ENCODE measurements at regions not wholly inside any gene's neighbourhood (a gene's known extent, or its start where the extent isn't known, plus 50 kb on each side); places are given as distances from the start of the nearest gene placed in this dataset.
"Not testable (repeated sequence)": the region's sequence is repeated elsewhere in the genome, so short reads cannot be mapped to it uniquely, and the experiment has no call there.

DNA sequence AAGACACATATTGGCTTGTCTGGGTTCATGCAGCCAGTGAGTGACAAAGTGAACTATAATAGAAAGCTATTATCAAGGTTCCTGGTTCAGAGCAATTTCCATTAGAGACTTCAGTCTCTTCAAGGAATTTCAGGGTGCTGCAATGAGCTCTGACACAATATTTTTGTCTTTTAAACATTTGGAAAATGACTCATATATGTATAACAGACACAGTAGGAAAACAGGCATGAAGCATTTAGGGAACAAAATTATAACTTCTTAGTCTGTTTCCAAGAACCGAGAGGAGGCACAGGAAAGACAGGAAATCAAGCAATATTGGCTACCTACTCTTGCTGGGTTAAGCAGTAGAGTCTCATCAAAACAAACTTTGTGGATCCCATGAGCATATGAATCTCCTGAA, 170.4 kb downstream of the PTPRC start:
- no peak for DNase-seq

DNA sequence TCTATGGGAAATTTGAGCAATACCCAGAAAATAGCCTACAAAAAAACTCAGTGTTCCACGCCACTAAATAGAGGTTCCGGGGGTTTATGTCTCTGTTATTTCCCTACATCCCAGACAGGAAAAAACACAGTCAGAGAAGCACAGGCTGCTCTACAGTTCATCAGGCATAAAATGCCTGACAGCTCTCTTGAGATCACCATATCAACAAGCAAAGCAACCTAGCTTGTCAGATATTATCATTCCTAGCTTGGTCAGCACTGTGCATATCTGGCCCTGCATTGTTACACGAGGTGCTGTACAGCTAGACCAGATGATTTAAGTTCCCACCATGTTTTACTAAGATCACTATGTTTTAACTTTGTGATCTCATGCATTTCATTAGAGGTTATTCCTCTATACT, 172.6 kb downstream of the PTPRC start:
- no peak for DNase-seq

DNA sequence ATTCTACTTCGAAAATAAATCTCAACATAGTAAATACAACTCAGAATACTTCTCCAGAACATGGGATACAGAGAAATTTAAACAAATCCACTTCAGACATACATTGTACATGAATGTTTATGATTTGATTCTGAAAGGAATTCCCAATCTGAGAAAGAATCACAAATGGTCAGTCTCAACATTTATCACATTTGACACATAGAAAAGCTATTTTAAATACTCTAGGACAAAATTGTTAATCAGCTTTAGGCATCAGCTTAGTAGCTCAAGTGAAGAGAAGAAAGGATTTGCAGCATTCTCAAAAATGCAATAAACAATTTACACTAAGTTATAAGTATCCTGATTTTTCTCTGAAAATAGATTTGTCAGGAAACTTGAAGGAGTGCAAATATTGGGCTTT, 184.8 kb downstream of the PTPRC start:
- no peak for DNase-seq

DNA sequence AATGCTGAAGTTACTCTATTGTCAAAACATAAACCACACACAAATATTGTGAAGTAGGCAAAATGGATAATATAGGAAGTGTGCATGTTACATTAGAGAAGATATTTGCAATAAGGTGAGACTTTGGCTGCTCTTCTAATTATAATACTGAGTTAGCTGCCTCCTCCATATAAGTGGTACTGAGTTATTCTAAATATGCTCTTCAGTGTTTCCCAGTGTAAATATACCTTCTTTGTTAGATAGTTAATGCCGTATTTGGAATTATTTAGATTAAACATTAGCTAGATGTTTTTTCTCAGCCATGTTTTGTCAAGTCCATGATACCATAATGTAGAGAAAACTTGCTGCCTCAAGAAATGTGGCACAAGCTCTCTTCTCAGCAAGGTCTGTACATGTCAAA, 186.4 kb downstream of the PTPRC start:
- no peak for DNase-seq

DNA sequence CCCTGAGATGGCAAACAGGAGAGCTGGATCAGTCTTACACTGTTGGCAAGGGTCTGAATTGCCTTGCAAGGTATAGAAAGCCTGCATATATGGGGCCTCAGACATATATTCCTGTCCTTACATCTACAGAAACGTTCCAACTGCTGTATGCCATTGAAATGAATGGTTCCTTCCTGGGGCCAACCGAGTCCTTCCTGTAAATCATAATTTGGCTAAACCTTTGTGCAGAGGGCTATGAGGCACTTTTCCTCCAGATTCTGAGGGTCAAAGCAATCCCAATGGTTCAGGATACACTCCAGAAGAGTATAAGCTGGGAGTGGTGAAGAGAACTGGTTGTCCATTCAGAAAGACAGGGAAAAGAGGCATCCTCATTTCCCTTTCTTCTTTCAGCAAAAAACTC, 190.5 kb downstream of the PTPRC start:
- DNase-seq: no peak

DNA sequence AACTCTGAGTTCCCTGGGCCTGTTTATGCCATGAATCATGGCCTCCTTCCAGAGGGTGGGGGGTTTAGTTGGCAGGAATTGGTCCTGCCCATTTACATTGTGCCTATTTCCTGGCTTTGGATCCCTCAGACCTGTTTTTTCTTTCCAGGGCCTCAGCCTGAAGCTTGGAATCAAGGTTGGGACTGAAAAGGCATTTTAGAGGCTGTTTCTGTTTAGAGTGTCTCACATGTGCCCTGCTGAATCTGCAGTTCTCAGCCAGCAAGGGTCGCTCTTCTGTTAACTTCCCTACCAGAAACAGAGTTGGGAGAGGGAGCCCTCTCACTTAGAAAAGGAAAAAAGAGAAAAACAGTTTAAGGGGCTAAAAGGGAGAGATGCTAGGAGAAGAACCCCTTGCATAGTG, 191.1 kb downstream of the PTPRC start:
- DNase-seq: no peak

DNA sequence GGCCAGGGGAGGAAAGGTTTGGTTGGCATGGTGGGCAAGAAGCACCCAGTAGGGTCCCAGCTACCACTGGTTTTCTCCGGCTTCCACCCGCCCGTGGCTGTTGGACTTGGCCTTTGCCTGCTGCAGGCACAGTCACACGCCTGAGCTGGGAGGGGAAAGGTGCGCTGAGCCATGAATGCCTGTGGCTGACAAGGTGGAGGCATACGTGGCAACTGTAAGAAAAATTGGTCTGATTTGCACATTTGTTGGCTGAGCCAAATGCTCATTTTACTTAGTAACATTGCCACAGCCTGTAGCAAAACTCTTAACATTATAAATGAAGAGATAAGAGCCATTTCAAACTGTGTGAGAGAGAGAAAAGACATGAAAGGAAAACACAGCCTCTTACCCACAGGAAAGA, 191.6 kb downstream of the PTPRC start:
- DNase-seq: no peak

DNA sequence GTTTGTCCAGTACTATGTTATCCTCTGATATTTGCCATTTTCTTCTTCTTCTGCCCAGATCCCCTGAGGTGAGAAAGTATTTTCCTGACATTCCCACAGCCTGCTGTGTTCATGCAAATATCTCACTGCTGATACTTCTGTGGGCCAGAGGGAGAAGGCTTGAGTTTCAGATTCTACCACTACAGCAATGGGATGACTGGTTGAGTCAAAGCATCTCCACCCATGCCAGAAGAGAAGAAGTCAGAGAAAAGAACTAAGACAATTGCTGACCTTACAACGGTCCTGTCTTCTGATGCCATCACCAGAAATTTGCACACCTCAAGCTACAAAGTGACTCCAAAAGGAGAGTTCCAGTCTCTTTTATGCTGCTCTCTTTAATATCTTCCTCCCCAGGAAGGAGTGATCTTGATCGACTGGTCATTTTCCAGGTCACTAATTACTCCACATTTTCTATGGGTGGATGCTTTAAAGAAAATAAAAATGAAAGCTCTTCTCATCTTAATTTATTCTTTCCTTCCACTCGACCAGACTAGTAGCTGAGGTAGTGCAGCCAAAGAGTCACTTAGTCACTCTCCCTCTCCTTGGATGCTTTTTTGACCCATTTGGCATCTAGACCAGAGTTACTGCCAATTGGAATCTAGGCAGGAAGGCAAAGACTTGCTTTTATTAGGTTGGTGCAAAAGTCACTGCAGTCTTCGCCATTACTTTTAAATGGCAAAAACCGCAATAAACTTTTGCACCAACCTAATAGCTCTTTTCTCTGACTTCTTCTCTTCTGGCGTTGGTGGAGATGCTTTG, 195.1 kb downstream of the PTPRC start:
- DNase-seq: no peak

DNA sequence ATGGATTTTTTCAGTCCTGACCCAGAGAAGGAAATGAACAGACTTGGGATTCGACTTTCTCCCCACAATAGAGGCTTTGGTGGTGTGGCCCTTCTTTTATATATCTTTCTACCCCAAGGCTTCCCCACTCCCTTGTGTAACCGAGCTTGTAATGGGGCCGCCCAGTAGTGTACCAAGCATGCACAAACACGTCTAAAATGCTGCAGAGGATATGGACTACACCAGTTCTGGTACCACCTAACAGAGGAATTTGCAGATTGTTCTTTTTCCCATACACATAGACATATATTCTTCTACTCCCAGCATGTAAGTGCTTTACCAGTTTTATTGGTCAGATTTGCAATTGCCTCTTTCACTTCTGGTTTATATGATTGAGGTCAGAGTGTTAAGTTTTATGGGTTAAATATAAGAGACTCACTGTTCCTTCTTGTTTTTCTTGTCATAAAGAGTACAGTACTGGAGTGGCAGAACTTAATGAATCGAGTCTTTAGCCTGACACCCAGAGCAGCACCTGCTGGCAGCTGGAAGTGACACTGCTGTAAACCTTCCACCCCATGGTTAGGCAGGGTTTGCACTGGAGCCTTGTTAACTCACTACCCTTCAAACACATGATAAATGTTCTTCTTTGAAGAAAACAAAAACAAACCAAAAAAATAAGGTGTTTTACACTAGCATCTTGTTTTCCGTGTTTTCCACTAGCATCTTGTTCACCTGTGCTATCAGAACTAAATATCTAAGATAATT, 198.6 kb downstream of the PTPRC start:
- no peak for DNase-seq

DNA sequence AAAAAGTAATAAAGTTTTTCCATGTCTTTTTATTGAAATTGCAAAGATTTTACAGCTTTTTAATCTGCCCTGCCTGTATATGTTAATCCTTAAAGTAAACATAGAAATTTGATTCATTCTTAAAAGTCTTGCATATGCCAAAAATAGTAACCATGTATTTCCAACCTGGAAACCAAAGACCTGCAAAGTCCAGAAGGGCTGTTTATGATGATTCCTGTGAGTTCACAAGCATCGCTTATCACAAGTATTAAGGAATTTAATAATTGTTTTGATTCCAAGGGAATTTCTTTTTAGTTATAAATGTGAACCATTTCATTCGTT, 199.1 kb downstream of the PTPRC start:
- no peak for DNase-seq

DNA sequence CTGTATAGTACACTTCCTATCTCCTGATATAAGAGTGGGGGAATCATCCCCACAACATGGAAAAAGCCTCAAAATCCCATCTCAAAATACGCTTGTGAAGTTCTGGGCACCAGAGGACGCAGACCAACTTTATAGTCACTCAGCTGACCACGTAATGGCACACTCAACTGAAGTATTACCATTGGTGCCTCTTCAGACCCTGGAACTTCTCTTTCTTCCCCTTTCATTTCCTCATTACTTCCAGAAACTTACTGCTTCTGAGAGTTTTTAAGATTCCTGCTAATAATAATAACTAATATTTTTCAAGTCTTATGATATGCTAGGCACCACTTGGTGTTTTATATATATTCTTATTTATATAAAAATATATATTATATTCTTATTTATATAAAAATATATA, 202.6 kb downstream of the PTPRC start:
- no peak for DNase-seq

DNA sequence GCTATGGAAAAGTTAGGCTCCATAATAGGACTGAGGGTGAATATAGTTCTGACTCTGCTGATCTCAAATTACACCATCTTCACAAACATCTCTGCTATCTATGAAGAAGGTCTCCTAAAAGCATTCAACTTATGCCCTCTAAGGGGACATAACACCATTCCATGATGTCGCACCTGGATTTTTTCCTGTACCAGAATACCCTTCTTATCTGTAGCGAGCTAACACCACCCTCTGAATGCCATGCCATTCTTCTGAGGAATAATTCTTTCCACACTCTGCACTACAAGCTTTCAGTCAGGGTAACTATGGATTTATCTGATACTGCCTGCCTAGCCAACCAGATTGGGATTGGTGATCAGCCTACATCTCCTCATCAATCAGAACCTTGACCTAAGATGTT, 203.8 kb downstream of the PTPRC start:
- no peak for DNase-seq

DNA sequence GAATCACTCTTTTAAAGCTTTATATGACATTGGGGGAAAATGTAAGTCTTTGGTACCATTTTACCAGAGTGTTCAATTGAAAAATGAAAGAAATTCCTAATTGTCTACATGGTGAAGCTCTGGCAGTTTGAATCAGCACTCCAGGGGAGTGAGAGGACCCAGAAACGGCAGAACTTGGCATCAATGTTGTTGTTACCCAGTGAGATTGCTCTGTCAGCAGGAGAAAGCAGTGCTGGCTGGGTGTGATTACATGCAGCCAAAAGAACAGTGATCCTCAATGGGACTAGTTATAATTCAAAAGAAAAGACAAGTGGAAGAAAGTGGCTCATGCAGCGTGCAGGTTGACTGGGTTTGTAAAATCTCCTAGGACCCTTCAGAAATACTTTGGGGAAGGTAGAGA, 206.4 kb downstream of the PTPRC start:
- DNase-seq: no peak

DNA sequence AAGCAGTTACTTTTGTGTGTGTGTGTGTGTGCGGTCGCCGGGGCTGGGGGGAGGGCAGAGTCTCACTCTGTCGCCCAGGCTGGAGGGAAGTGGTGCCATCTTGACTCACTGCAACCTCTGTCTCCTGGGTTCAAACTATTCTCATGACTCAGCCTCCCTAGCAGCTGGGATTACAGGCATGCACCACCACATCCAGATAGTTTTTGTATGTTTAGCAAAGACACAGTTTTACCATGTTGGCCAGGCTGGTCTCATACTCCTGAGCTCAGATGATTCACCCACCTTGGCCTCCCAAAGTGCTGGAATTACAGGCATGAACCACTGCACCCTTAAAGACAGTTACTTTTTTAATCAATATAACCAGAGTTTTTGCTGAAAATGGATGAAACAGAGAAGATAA, 207.0 kb downstream of the PTPRC start:
- no peak for DNase-seq

DNA sequence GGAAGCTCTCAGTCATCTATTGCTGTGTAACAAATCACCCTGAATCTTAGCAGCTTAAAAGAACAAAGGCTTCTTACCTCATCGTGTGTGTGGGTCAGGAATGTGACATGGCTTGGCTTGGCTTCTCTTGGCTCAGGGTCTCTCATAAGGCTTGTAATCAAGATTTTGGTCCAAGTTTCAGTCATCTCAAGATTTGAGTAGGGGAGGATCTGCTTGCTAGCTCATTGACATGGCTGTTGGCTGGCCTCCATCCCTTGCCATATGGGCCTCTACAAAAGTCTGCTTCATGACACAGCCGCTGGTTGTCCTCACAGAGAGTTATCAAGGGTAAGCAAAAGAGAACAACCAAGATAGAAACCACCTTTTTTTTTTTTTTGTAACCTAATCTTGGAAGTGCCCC, 207.7 kb downstream of the PTPRC start:
- no peak for DNase-seq

DNA sequence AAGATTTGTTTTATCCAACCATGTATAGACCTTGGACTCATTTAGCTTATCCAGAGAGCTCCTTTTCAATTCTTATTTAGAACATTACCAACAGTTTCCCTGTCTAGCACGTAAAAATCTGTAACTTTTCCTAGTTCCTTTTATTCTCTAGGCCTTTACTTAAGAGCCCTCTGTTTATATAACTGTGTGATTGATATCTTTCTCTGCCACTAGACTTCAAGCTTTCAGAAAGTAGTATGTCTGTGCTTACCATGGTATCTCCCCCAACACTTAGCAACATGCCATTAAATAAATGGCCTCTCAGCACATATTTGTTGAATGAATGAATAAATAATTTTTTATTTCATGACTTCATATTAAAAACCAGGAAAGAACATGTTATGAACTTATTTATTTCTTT, 209.4 kb downstream of the PTPRC start:
- DNase-seq: no peak

DNA sequence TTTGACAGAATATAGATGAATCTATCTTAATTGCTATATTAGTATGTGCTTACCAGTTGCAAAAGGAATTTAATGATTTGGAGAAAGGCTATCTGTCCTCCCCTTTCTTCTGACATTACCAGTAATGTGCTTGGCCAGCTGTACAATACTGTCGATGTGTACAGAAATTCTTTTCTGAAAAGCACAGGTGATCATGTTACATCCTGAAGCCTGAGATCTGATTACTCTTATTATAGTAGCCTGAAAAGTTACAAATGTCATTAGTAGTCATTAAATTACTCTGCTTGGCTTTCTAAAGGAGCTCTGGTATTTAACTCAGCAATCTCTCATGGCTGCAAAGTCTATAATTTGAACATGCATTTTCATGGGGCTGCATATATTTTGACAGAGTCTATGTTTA, 209.8 kb downstream of the PTPRC start:
- no peak for DNase-seq

DNA sequence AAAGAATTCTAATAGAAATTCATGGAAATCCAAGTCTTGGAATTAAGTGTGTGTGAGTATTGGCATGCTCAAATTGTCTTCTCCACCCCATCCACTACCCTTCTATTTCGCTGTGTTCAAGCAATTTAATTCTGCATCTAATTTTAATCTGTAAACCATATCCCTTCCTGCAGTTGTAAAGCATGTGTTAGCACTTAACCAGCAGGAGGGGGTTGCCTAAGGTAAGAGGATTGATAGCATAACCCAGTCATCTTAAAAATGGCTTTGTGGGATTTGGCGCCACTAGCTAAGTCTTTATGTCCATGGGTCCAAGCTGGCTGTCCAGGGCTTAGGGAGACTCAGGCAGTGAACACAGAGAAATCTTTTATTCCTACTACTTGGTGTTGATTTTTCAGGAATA, 210.3 kb downstream of the PTPRC start:
- DNase-seq: no peak

DNA sequence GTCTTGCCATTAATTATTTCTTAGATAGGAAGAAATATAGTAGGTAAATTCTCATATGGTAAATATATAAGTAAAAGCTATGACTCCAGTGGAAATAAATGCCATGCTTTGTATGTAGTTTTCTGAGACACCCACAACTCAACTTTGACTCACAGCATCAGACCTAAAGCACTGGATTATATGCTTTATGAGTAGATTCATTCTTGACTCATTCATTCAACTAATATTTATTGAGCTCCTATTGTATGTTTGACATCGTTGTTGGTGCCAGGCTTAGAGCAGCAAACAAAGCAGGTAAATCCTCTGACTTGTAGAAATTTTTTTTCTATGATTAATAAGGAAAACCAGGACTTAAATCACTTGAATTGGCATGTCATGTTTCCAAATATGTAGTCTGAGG, 211.4 kb downstream of the PTPRC start:
- DNase-seq: no peak

DNA sequence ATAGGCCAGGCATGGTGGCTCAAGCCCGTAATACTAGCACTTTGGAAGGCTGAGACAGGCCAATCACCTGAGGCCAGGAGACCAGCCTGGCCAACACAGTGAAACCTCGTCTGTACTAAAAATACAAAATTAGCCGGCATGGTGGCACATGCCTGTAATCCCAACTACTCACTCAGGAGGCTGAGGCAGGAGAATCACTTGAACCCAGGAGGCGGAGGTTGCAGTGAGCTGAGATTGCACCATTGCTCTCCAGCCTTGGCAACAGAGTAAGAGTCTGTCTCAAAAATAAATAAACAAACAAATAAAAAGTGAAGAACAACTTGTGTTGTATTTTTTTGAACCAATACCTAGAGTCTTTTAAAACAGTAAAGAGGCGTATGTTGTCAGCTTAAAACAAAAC, 212.1 kb downstream of the PTPRC start:
- DNase-seq: not testable (repeated sequence)

DNA sequence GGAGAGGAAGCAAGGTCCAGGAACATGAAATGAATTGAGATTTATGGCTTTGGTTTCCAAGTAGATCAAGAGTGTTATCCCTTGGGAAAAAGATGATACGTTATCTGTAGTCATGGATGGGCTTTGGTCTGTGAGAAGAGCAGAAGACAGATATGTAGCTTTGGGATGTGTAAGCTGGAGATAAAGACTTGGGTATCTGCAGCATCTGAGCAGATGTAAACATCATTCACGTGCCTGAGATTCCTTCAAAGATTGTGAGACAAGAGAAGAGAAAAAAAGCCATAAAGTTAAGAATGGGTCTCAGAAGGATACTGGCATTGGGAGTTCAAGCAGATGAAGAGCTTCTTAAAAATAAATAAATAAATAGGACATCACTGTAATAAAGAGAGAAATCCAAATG, 217.8 kb downstream of the PTPRC start:
- DNase-seq: no peak

DNA sequence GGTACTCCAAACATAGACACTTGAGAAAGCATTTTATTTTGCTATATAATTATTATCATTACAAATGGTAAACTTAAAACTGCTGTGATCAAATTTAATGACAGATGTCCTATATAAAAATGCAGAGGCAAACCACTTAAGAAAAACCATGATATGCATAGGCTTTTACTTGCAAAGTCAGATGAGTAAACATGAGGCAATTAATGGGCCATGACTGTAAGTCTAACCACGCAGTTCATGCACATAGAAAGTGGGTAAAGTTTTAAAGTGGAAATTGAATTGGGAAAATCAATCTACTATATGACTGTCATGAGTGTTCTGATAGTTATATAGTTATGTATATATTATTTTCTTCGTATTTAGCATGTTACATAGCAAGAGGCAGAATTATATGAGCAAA, 219.2 kb downstream of the PTPRC start:
- DNase-seq: no peak

DNA sequence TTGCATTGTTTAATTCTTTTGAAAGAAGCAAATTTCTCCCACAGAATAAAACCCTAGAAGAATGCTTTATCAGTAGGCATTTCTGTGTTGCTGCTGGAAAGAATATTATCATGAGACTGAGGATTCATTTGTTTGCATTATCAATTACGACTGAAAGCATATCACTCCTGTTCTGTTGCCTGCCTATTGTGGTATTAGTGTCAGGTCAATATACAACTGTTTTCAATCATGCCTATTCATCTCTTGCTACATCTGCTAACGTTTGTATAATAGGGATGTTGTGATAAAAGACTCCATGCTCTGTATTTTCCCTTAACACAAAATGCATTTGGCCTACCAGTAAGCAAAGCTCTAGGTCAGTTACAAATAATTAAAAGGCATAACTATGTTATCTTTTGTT, 221.5 kb downstream of the PTPRC start:
- no peak for DNase-seq

DNA sequence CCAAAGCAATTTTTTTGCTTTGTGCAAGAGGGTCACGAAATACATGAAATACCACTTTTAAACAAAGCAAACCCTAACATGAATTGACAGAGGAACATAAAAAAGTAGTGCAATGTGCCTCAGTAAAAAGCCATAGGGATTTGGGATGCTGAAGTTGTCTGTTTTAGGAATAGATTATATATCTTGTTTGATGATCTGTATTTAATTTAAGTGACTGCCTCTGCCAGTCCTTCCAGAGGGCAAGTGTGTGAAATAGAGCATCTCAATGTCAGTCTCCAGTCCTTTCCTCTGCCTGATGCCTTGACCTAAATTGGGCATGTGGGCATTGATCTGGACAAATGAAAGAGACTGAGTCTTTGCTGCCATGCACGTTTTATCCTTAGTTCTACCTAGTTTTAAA, 222.8 kb downstream of the PTPRC start:
- DNase-seq: no peak

DNA sequence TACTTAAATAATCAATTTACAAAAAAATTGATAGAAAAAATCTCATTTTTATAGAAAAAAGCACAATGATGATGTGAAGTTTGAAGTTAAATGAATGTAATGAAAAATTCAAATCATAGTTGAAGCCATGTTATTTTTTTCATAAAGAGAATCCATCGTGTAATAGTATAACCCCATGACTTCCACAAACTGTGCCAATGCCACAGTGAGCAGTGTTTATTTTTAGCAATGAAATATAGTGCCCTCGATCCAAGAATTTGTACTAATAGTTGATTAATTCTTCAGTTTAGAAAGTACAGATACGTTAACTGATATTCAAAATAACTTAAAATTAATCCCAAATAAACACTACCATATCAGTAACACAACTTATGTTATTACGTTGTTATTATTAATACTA, 225.9 kb downstream of the PTPRC start:
- DNase-seq: no peak

All from activated CD4-positive, alpha-beta T cell treated with anti-CD3 and anti-CD28 coated beads, Interleukin-2, amount 50 U/mL, for 16 hours (primary cell).